ENCODE measurements at regions not wholly inside any gene's neighbourhood (a gene's known extent, or its start where the extent isn't known, plus 50 kb on each side); places are given as distances from the start of the nearest gene placed in this dataset.
"Not testable (repeated sequence)": the region's sequence is repeated elsewhere in the genome, so short reads cannot be mapped to it uniquely, and the experiment has no call there.

GRCh38 chr10:2201534-2202099, 464.3 kb upstream of the ADARB2 start:
- H3K4me3 Mint-ChIP-seq: no peak overlapping the region
- H3K27ac Mint-ChIP-seq: no peak overlapping the region
- peaks cover 8% of the 10 kb centered on the region for H3K4me1 Mint-ChIP-seq (ENCODE audit: unreplicated experiment)
- H3K36me3 Mint-ChIP-seq: peaks cover 4% of the 10 kb centered on the region
- H3K27me3 Mint-ChIP-seq: no peaks in the 10 kb centered on the region
- peaks cover 9% of the 10 kb centered on the region for H3K9me3 Mint-ChIP-seq
- no peak for DNase-seq (ENCODE audit: extremely low spot score, unreplicated experiment)
- TF ChIP-seq CTCF (conservative IDR thresholded peaks at IDR 0.05): no peak

- no peak overlapping the region for H3K4me3 Mint-ChIP-seq
- H3K36me3 Mint-ChIP-seq: peaks cover 4% of the 10 kb centered on the region
- no peaks in the 10 kb centered on the region for H3K27me3 Mint-ChIP-seq
- H3K4me1 Mint-ChIP-seq (ENCODE audit: unreplicated experiment): peaks cover 5% of the 10 kb centered on the region
- no peak for TF ChIP-seq CTCF (conservative IDR thresholded peaks at IDR 0.05)
- no peak overlapping the region for H3K27ac Mint-ChIP-seq
- H3K9me3 Mint-ChIP-seq: peaks cover 10% of the 10 kb centered on the region
- DNase-seq (ENCODE audit: extremely low spot score, unreplicated experiment): no peak
Observed at GRCh38 chr10:2197663-2198062, 460.3 kb upstream of the ADARB2 start.

DNA sequence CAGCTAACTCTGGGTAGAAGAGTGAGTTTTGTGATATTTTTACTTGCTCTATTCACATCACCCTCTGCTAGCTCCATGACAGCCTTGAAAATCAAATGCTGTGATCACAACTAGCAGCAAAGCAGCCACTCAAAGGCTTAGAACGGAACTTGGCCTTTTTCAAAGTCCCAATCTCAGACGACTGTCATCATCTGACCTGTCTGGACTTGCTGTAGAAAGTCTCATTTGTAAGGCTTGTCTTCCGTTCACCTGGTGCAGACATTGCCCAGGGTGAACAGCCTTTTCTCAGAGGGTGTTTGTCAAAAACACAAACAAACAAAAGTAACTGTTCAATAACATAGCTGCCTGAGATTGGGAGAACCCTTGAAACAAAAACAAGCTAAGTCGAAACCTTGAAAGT, 458.9 kb upstream of the ADARB2 start:
- H3K9me3 Mint-ChIP-seq: peaks cover 13% of the 10 kb centered on the region
- TF ChIP-seq CTCF (conservative IDR thresholded peaks at IDR 0.05): no peak
- no peaks in the 10 kb centered on the region for H3K4me1 Mint-ChIP-seq (ENCODE audit: unreplicated experiment)
- no peak overlapping the region for H3K4me3 Mint-ChIP-seq
- peaks cover 4% of the 10 kb centered on the region for H3K36me3 Mint-ChIP-seq
- no peak for DNase-seq (ENCODE audit: extremely low spot score, unreplicated experiment)
- H3K27me3 Mint-ChIP-seq: no peaks in the 10 kb centered on the region
- no peak overlapping the region for H3K27ac Mint-ChIP-seq

- H3K36me3 Mint-ChIP-seq; DNase-seq (ENCODE audit: extremely low spot score, unreplicated experiment); H3K9me3 Mint-ChIP-seq; H3K4me1 Mint-ChIP-seq (ENCODE audit: unreplicated experiment); H3K27me3 Mint-ChIP-seq; H3K4me3 Mint-ChIP-seq: not testable (repeated sequence)
- peak overlapping the region; percentile 16 for H3K27ac Mint-ChIP-seq
Observed at GRCh38 chr10:2189356-2189755, 452.0 kb upstream of the ADARB2 start.

- no peak for TF ChIP-seq CTCF (conservative IDR thresholded peaks at IDR 0.05)
- no peak overlapping the region for H3K27ac Mint-ChIP-seq
- H3K27me3 Mint-ChIP-seq: no peaks in the 10 kb centered on the region
- H3K4me3 Mint-ChIP-seq: no peak overlapping the region
- no peaks in the 10 kb centered on the region for H3K4me1 Mint-ChIP-seq (ENCODE audit: unreplicated experiment)
- peaks cover 8% of the 10 kb centered on the region for H3K9me3 Mint-ChIP-seq
- H3K36me3 Mint-ChIP-seq: peaks cover under 1% of the 10 kb centered on the region
- no peak for DNase-seq (ENCODE audit: extremely low spot score, unreplicated experiment)
Observed at GRCh38 chr10:2188371-2188770, 451.0 kb upstream of the ADARB2 start.

GRCh38 chr10:2173327-2173726, 436.0 kb upstream of the ADARB2 start:
- Mint-ChIP-seq H3K36me3 (no peaks in the 10 kb centered on the region), H3K27me3 (peaks cover 5% of the 10 kb centered on the region), H3K9me3 (no peaks in the 10 kb centered on the region), H3K4me1 (ENCODE audit: unreplicated experiment) (no peaks in the 10 kb centered on the region), H3K4me3 (no peak overlapping the region), H3K27ac (no peak overlapping the region)
- no peak for TF ChIP-seq CTCF (conservative IDR thresholded peaks at IDR 0.05)
- no peak for DNase-seq (ENCODE audit: extremely low spot score, unreplicated experiment)
